ENCODE measurements at regions not wholly inside any gene's neighbourhood (a gene's known extent, or its start where the extent isn't known, plus 50 kb on each side); places are given as distances from the start of the nearest gene placed in this dataset.

GRCh38 chr1:164086832-164087231 is 472.2 kb upstream of the PBX1 start:
- TF ChIP-seq CTCF (IDR thresholded peaks at IDR 0.05): no peak
- TF ChIP-seq POLR2AphosphoS5 (IDR thresholded peaks at IDR 0.05): no peak
- no peak for TF ChIP-seq EP300 (IDR thresholded peaks at IDR 0.05)
- no peak for TF ChIP-seq POLR2A (IDR thresholded peaks at IDR 0.05)

Data from upper lobe of left lung (tissue), 4 donors.